B cell (primary cell): ENCODE measurements at regions not wholly inside any gene's neighbourhood (a gene's known extent, or its start where the extent isn't known, plus 50 kb on each side); places are given as distances from the start of the nearest gene placed in this dataset.

Experiments
- EZH2 ChIP-seq: IDR thresholded peaks from 2 replicates; pipeline ENCODE4 v1.6.1; 2012; ENCODE audit warnings: borderline replicate concordance, low read depth, mild to moderate bottlenecking, moderate library complexity, low read length; ENCODE audit not compliant: insufficient read depth, poor library complexity, severe bottlenecking
- TF ChIP-seq, protein P1 (sequence below): fragments of 200-600 bp; IDR thresholded peaks from one replicate; pipeline ENCODE4 v1.8.0; 2022; ENCODE audit warnings: antibody characterized with exemption, mild to moderate bottlenecking

DNA sequence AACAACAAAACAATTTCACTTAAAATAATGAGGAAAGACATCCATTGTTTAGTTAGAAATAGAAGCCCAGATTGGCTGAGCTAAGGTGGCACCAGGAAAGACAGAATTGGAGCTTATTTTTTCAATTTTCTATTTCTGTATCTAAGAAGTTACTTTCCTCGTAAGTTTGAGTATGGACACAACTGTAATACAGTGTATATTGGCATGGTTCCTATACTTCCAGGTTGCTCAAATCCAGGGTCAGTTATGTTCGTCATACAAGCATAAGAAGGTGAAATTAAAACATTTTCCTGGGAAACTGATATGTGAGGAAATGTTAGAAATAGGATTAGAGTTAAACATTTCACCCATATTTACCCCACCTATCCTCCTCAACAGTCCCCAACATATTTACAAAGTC lies 170.4 kb upstream of the AGA start:
- TF ChIP-seq EZH2: no peak
- TF ChIP-seq, protein P1, sequence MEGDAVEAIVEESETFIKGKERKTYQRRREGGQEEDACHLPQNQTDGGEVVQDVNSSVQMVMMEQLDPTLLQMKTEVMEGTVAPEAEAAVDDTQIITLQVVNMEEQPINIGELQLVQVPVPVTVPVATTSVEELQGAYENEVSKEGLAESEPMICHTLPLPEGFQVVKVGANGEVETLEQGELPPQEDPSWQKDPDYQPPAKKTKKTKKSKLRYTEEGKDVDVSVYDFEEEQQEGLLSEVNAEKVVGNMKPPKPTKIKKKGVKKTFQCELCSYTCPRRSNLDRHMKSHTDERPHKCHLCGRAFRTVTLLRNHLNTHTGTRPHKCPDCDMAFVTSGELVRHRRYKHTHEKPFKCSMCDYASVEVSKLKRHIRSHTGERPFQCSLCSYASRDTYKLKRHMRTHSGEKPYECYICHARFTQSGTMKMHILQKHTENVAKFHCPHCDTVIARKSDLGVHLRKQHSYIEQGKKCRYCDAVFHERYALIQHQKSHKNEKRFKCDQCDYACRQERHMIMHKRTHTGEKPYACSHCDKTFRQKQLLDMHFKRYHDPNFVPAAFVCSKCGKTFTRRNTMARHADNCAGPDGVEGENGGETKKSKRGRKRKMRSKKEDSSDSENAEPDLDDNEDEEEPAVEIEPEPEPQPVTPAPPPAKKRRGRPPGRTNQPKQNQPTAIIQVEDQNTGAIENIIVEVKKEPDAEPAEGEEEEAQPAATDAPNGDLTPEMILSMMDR: no peak
